ENCODE measurements at regions not wholly inside any gene's neighbourhood (a gene's known extent, or its start where the extent isn't known, plus 50 kb on each side); places are given as distances from the start of the nearest gene placed in this dataset.

DNA sequence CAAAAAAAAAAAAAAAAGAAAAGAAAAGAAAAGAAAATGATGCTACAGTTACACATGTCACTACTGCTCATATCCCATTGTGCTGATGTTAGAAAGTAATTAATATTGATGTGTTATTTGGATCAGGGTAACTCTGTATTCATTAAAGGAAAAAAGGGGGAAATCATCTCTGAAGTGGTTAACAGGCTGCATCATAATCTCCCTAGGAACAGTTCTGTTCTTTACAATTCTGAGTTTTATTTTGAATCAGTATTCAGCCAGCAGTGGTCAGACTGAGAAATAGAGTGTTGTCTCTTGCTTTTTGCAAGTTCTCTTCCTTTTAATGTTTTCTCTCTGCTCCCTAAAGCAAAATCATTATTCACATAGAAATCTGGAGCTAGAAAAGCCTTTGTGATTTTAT lies 128.6 kb upstream of the CRY1 start:
- Histone ChIP-seq H3K36me3 (no peaks in the 10 kb centered on the region), H3K27ac (no peak overlapping the region)
- TF ChIP-seq Cebpa-rat (IDR thresholded peaks at IDR 0.05): no peak

DNA sequence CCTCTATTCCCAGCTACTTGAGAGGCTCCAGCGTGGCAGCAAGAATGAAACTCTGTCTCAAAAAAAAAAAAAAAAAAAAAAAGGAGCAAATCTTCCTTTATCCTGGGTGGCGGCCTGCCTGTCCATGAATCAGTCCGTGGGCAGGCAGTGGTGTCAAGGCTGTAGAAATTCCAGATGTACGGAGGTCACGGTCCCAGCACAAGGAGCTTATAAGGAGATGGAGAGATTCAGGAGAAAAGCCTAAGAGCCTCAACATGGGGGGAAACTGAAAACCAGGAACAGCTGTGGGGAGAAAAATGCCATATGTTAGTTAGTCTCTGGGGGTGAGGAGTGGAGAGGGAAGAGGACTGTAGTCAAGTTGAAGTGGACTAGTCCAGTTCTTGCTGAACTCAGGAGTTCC lies 130.5 kb upstream of the CRY1 start:
- Histone ChIP-seq H3K4me1 (no peaks in the 10 kb centered on the region), H3K4me2 (no peak overlapping the region)

More for the DNA sequence above, 128.6 kb upstream of the CRY1 start:
- Histone ChIP-seq H3K27me3 (no peaks in the 10 kb centered on the region), H4K20me1 (no peaks in the 10 kb centered on the region), H3K9ac (no peak overlapping the region), H3K4me1 (no peaks in the 10 kb centered on the region), H3K4me3 (no peak overlapping the region), H3K4me2 (no peak overlapping the region), H3K9me3 (peaks cover 8% of the 10 kb centered on the region)

DNA sequence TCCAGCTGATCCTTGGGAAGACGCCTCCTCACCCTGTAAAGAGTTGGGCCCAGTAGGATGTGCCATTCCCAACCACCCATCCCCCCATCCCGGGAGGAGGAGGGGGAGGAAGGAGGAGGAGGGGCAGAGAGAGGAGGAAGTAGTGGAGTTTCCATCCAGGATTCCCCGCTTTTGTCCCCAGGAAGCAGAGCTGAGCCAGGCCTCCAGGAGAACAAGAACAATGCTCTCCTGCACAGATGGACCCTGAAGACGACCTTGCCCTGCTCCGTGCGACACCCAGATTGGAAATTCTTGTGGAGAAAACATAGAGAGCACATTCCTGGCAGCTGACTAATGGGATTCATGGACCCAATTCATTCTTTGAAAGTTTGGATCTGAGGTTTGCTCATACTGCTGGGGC lies 132.3 kb upstream of the CRY1 start:
- Histone ChIP-seq H3K36me3 (no peaks in the 10 kb centered on the region), H3K9me3 (no peaks in the 10 kb centered on the region), H3K27me3 (no peaks in the 10 kb centered on the region), H3K4me1 (no peaks in the 10 kb centered on the region), H3K4me2 (no peak overlapping the region), H3K4me3 (no peak overlapping the region), H4K20me1 (no peaks in the 10 kb centered on the region), H3K9ac (no peak overlapping the region), H3K27ac (no peak overlapping the region)
- no peak for TF ChIP-seq Cebpa-rat (IDR thresholded peaks at IDR 0.05)

More for the DNA sequence above, 130.5 kb upstream of the CRY1 start:
- H3K9me3 ChIP-seq: no peaks in the 10 kb centered on the region
- no peak overlapping the region for H3K9ac ChIP-seq
- H3K4me3 ChIP-seq: no peak overlapping the region
- no peak overlapping the region for H3K27ac ChIP-seq
- H3K36me3 ChIP-seq: no peaks in the 10 kb centered on the region
- no peaks in the 10 kb centered on the region for H4K20me1 ChIP-seq
- no peak for TF ChIP-seq Cebpa-rat (IDR thresholded peaks at IDR 0.05)
- no peaks in the 10 kb centered on the region for H3K27me3 ChIP-seq

DNA sequence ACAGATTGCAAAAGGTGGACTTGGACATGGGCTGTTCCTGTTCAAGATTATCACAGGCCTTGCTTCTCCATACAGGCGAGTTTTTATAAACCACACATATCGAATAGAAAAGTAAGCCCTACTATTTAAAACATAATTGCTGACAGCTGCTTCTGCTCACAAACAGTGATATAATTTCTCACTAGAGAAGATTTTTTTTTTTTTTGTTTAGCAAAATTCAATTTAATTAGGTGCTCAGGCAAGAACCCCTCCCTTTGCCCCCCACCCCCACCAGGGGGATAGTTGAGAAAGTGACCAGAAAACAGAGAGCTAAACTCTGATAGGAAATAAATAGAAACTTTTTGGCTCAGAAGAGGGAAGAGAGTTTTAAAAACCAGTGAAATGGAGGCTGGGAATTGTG lies 132.8 kb upstream of the CRY1 start:
- Histone ChIP-seq H3K9me3 (no peaks in the 10 kb centered on the region), H3K4me2 (no peak overlapping the region), H3K36me3 (no peaks in the 10 kb centered on the region), H3K4me1 (no peaks in the 10 kb centered on the region), H3K27me3 (no peaks in the 10 kb centered on the region), H3K4me3 (no peak overlapping the region), H4K20me1 (no peaks in the 10 kb centered on the region), H3K9ac (no peak overlapping the region), H3K27ac (no peak overlapping the region)
- no peak for TF ChIP-seq Cebpa-rat (IDR thresholded peaks at IDR 0.05)

DNA sequence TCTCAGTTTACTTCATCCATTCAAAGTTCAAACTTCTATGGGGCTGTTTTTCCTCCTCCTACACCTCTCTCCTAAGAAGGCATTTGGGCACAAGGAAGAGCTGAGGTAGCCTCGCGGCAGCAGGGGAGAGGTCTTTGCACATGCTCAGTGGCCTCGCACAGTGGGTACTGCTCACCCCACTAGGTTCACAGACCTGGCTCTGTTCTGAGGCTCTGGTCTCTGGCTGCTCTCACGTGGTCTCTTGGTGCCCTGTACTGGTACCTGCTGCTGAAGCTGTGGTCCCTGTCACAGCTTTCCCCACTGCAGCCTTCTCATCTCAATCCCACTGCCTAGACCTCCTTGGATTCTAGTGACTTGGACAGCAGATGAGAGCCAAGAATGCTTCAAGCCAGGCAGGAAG lies 134.7 kb upstream of the CRY1 start:
- TF ChIP-seq Cebpa-rat (IDR thresholded peaks at IDR 0.05): no peak
- Histone ChIP-seq H3K27ac (no peak overlapping the region), H3K9me3 (no peaks in the 10 kb centered on the region), H4K20me1 (no peaks in the 10 kb centered on the region), H3K9ac (no peak overlapping the region), H3K4me3 (no peak overlapping the region), H3K36me3 (no peaks in the 10 kb centered on the region), H3K4me2 (no peak overlapping the region), H3K4me1 (no peaks in the 10 kb centered on the region), H3K27me3 (no peaks in the 10 kb centered on the region)

DNA sequence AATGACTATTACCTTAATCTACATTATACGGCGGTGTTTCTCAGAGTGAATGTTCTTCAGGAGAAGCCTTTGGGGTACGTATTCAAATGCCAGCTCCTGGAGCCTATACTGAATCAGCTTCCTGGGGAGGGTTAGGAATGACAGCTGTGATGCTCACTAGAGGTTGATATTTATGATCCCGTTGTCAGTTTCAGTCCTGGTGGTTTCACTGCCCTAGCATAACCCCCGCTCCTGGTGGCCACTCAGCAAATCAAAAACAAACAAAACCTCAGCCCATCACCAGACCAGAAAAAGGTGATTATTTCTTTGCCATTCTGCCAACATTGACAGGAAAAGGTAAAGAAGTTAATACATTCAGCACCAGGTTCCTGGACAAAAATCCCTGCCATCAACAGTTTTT lies 136.5 kb upstream of the CRY1 start:
- H3K4me2 ChIP-seq: no peak overlapping the region
- H3K4me3 ChIP-seq: no peak overlapping the region
- H3K27ac ChIP-seq: no peak overlapping the region
- no peaks in the 10 kb centered on the region for H4K20me1 ChIP-seq
- TF ChIP-seq Cebpa-rat (IDR thresholded peaks at IDR 0.05): no peak
- no peaks in the 10 kb centered on the region for H3K4me1 ChIP-seq
- no peaks in the 10 kb centered on the region for H3K36me3 ChIP-seq
- no peak overlapping the region for H3K9ac ChIP-seq
- no peaks in the 10 kb centered on the region for H3K27me3 ChIP-seq
- H3K9me3 ChIP-seq: no peaks in the 10 kb centered on the region

DNA sequence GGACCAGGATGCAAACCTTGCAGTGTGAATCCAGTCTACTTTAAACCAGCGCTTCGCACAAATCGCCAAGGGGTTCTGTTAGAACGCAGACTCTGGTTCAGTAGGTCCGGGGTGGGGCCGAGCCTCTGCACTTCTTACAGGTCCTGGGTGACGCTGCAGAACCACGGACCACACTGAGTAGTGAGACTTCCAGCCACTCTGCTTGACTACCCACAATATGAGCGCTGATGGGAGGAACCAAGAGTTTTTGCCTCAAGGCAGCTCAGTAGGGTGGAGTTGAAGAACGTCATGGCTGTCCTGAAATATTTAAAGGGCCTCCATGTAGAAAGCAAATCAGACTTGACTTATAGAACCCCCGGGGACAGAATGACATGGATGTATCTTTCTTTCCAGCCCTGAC lies 138.0 kb upstream of the CRY1 start:
- no peaks in the 10 kb centered on the region for H3K27me3 ChIP-seq
- H4K20me1 ChIP-seq: no peaks in the 10 kb centered on the region
- H3K4me2 ChIP-seq: no peak overlapping the region
- H3K4me1 ChIP-seq: no peaks in the 10 kb centered on the region
- H3K36me3 ChIP-seq: no peaks in the 10 kb centered on the region
- no peaks in the 10 kb centered on the region for H3K9me3 ChIP-seq
- H3K4me3 ChIP-seq: no peak overlapping the region
- no peak for TF ChIP-seq Cebpa-rat (IDR thresholded peaks at IDR 0.05)
- no peak overlapping the region for H3K27ac ChIP-seq
- no peak overlapping the region for H3K9ac ChIP-seq

DNA sequence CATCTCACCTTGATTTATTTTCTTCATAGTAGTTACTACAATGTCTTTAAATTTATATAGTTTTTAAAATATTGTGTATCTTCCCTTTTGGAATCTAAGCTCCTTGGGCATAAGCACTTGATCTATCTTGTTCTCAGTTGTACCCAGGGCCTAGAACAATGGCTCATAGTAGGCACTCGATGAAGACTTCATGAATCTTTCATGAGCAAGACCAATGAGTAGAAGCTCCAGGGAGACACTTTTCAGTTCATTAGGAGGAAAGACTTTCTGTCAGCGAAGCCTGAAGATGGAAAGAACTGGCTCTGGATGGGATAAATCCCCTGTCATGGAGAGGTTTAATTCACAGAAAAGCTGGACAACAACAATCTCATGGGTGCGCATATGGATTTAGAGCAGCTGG lies 140.2 kb upstream of the CRY1 start:
- H3K9me3 ChIP-seq: no peaks in the 10 kb centered on the region
- H3K4me2 ChIP-seq: no peak overlapping the region
- H4K20me1 ChIP-seq: no peaks in the 10 kb centered on the region
- H3K27me3 ChIP-seq: no peaks in the 10 kb centered on the region
- H3K36me3 ChIP-seq: no peaks in the 10 kb centered on the region
- TF ChIP-seq Cebpa-rat (IDR thresholded peaks at IDR 0.05): no peak
- no peak overlapping the region for H3K4me3 ChIP-seq
- no peak overlapping the region for H3K27ac ChIP-seq
- H3K4me1 ChIP-seq: peaks cover 15% of the 10 kb centered on the region
- no peak overlapping the region for H3K9ac ChIP-seq

DNA sequence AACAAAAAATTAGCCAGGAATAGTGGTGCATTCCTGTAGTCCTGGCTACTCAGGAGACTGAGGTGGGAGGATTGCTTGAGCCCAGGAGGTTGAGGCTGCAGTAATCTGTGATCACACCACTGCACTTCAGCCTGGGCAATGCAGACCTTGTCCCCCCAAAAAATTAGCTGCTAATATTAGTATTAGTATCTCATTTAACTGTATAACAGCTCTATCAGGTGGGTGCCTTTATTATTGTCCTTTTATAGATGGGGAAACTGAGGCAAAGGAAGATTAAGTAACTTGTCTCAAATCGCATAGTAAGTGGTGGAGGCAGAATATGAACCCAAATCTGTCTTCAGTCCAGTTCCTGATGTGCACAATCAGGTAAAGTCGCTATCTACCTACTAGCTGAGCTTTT lies 142.3 kb upstream of the CRY1 start:
- H3K4me3 ChIP-seq: no peak overlapping the region
- no peak overlapping the region for H3K9ac ChIP-seq
- H3K27ac ChIP-seq: no peak overlapping the region
- H3K9me3 ChIP-seq: no peaks in the 10 kb centered on the region
- H3K27me3 ChIP-seq: no peaks in the 10 kb centered on the region
- TF ChIP-seq Cebpa-rat (IDR thresholded peaks at IDR 0.05): no peak
- no peaks in the 10 kb centered on the region for H4K20me1 ChIP-seq
- no peak overlapping the region for H3K4me2 ChIP-seq
- H3K36me3 ChIP-seq: no peaks in the 10 kb centered on the region
- peaks cover 15% of the 10 kb centered on the region for H3K4me1 ChIP-seq

DNA sequence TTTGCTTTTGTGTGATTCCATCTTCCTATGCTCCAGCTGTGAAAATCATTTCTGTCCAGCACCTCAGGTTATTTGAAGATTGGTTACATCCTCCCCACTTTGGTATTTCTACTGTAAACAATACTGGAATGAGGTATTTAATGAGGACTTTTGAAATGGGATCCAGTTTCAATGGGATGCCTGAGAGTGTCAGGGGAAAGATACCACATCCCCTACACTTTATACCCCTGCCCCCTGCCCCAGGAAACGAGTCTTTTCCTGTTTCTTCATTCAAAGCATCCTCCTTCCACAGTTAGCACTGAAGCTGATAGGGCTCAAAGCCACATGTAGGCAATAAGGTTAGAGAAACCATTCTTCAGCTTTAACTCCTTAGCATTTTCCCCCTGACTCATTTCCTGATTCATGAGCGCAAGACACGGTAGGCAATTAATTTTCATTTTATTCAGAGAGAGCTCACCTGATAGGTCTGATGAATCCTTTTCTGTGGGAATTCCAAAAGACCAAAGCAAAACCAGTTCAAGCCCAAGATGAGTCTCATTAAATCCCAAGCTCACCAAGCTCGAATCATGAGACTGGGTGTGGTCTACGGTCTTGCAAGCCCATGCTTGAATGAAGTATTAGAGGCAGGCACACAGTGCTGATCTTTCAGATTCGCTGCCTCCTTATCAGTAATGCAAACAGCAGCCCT lies 143.6 kb upstream of the CRY1 start:
- H3K9ac ChIP-seq: no peak overlapping the region
- peak overlapping the region; percentile 65 for H3K4me2 ChIP-seq
- no peak overlapping the region for H3K4me3 ChIP-seq
- H4K20me1 ChIP-seq: no peaks in the 10 kb centered on the region
- H3K36me3 ChIP-seq: no peaks in the 10 kb centered on the region
- no peak for TF ChIP-seq Cebpa-rat (IDR thresholded peaks at IDR 0.05)
- no peaks in the 10 kb centered on the region for H3K27me3 ChIP-seq
- H3K4me1 ChIP-seq: peaks cover 16% of the 10 kb centered on the region
- no peaks in the 10 kb centered on the region for H3K9me3 ChIP-seq
- H3K27ac ChIP-seq: no peak overlapping the region

DNA sequence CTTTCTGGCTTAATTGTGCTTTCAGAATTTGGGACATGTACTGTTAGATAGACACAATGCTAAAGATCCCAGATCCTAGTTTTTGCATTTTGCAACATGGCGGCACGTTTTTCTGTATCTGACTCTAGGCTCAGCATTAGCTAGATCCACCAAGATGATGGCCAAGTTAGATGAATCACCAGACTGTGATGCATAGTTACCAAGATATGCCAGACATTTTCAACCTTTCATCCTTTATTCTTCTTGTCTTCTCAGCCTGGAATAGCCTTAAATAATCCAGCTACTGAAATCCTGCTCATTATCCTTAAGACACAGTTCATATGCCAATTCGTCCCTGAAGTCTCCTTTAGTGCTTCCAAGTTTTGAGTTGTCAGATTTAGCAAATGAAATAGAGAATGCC lies 144.9 kb upstream of the CRY1 start:
- Histone ChIP-seq H3K4me1 (peaks cover 20% of the 10 kb centered on the region), H3K4me2 (no peak overlapping the region), H3K9ac (no peak overlapping the region), H3K27ac (no peak overlapping the region), H3K36me3 (no peaks in the 10 kb centered on the region), H4K20me1 (no peaks in the 10 kb centered on the region), H3K9me3 (no peaks in the 10 kb centered on the region), H3K4me3 (no peak overlapping the region), H3K27me3 (no peaks in the 10 kb centered on the region)
- TF ChIP-seq Cebpa-rat (IDR thresholded peaks at IDR 0.05): no peak
